ENCODE measurements at regions not wholly inside any gene's neighbourhood (a gene's known extent, or its start where the extent isn't known, plus 50 kb on each side); places are given as distances from the start of the nearest gene placed in this dataset.

DNA sequence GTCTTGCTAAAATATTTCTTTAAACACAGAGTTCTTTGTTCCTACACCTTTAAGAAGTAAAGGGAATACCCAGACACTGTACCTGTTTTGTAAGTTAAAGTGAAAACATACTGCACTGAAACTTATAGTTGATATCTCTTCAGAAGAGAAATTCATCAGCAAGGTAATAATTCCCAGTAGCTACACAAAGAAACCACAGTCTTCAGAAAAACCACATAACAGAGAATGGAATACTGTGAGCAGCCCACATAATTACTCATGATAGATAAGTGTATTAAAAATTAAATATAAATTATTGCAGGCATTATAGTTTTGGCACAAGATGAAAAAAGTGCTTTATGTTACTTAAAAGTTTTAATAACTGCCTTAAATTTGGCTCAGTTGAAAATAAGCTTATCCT, 276.6 kb downstream of the SETD4 start:
- no peak for TF ChIP-seq HOXB13 (CRISPR knock-in tag; IDR thresholded peaks at IDR 0.05; ENCODE audit: low read depth)
- TF ChIP-seq EHF (CRISPR knock-in tag; IDR thresholded peaks at IDR 0.05), result no peak
- no peak for TF ChIP-seq MYC (IDR thresholded peaks at IDR 0.05; ENCODE audit: borderline replicate concordance, low read length)
- TF ChIP-seq RAD21 (conservative IDR thresholded peaks at IDR 0.05 in 1 of 2, IDR thresholded peaks at IDR 0.05 in 1 of 2), result no peak
- no peak for TF ChIP-seq SREBF2 (IDR thresholded peaks at IDR 0.05)
- TF ChIP-seq, protein P1, sequence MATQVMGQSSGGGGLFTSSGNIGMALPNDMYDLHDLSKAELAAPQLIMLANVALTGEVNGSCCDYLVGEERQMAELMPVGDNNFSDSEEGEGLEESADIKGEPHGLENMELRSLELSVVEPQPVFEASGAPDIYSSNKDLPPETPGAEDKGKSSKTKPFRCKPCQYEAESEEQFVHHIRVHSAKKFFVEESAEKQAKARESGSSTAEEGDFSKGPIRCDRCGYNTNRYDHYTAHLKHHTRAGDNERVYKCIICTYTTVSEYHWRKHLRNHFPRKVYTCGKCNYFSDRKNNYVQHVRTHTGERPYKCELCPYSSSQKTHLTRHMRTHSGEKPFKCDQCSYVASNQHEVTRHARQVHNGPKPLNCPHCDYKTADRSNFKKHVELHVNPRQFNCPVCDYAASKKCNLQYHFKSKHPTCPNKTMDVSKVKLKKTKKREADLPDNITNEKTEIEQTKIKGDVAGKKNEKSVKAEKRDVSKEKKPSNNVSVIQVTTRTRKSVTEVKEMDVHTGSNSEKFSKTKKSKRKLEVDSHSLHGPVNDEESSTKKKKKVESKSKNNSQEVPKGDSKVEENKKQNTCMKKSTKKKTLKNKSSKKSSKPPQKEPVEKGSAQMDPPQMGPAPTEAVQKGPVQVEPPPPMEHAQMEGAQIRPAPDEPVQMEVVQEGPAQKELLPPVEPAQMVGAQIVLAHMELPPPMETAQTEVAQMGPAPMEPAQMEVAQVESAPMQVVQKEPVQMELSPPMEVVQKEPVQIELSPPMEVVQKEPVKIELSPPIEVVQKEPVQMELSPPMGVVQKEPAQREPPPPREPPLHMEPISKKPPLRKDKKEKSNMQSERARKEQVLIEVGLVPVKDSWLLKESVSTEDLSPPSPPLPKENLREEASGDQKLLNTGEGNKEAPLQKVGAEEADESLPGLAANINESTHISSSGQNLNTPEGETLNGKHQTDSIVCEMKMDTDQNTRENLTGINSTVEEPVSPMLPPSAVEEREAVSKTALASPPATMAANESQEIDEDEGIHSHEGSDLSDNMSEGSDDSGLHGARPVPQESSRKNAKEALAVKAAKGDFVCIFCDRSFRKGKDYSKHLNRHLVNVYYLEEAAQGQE (IDR thresholded peaks at IDR 0.05), result no peak
- no peak for TF ChIP-seq ESRRA (IDR thresholded peaks at IDR 0.05; ENCODE audit: borderline replicate concordance, low read length)
- TF ChIP-seq, protein P2, sequence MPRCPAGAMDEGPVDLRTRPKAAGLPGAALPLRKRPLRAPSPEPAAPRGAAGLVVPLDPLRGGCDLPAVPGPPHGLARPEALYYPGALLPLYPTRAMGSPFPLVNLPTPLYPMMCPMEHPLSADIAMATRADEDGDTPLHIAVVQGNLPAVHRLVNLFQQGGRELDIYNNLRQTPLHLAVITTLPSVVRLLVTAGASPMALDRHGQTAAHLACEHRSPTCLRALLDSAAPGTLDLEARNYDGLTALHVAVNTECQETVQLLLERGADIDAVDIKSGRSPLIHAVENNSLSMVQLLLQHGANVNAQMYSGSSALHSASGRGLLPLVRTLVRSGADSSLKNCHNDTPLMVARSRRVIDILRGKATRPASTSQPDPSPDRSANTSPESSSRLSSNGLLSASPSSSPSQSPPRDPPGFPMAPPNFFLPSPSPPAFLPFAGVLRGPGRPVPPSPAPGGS (IDR thresholded peaks at IDR 0.05), result no peak
- no peak for TF ChIP-seq HEYL (CRISPR knock-in tag; IDR thresholded peaks at IDR 0.05)
- no peak for TF ChIP-seq CBX2 (IDR thresholded peaks at IDR 0.05; ENCODE audit: borderline replicate concordance, low read depth)
- no peak for TF ChIP-seq KDM1A (IDR thresholded peaks at IDR 0.05; ENCODE audit: low read depth)
- TF ChIP-seq RARB (CRISPR knock-in tag; IDR thresholded peaks at IDR 0.05), result no peak
- no peak for TF ChIP-seq RNF2 (IDR thresholded peaks at IDR 0.05; ENCODE audit: borderline replicate concordance, low read depth)
- no peak for TF ChIP-seq ZFP36 (IDR thresholded peaks at IDR 0.05; ENCODE audit: borderline replicate concordance, partially characterized antibody)
- TF ChIP-seq, protein P3, sequence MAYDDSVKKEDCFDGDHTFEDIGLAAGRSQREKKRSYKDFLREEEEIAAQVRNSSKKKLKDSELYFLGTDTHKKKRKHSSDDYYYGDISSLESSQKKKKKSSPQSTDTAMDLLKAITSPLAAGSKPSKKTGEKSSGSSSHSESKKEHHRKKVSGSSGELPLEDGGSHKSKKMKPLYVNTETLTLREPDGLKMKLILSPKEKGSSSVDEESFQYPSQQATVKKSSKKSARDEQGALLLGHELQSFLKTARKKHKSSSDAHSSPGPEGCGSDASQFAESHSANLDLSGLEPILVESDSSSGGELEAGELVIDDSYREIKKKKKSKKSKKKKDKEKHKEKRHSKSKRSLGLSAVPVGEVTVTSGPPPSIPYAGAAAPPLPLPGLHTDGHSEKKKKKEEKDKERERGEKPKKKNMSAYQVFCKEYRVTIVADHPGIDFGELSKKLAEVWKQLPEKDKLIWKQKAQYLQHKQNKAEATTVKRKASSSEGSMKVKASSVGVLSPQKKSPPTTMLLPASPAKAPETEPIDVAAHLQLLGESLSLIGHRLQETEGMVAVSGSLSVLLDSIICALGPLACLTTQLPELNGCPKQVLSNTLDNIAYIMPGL (CRISPR knock-in tag; IDR thresholded peaks at IDR 0.05; ENCODE audit: borderline replicate concordance), result no peak
- TF ChIP-seq, protein P4, sequence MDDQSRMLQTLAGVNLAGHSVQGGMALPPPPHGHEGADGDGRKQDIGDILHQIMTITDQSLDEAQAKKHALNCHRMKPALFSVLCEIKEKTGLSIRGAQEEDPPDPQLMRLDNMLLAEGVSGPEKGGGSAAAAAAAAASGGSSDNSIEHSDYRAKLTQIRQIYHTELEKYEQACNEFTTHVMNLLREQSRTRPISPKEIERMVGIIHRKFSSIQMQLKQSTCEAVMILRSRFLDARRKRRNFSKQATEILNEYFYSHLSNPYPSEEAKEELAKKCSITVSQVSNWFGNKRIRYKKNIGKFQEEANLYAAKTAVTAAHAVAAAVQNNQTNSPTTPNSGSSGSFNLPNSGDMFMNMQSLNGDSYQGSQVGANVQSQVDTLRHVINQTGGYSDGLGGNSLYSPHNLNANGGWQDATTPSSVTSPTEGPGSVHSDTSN (IDR thresholded peaks at IDR 0.05), result no peak
- TF ChIP-seq, protein P5, sequence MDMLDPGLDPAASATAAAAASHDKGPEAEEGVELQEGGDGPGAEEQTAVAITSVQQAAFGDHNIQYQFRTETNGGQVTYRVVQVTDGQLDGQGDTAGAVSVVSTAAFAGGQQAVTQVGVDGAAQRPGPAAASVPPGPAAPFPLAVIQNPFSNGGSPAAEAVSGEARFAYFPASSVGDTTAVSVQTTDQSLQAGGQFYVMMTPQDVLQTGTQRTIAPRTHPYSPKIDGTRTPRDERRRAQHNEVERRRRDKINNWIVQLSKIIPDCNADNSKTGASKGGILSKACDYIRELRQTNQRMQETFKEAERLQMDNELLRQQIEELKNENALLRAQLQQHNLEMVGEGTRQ (IDR thresholded peaks at IDR 0.05), result no peak
- ATAC-seq (no peak), FAIRE-seq (no peak), DNase-seq (ENCODE audit: low read depth in 1 of 2, low spot score in 1 of 2) (no peak)
- ChIA-PET POLR2A (no interaction called here), CTCF (no interaction called here)
- no peak overlapping the region for H3K27ac ChIP-seq
- H3K4me2 ChIP-seq, result no peak overlapping the region
- no peak overlapping the region for H3K4me3 ChIP-seq
- H3K4me1 ChIP-seq, result no peaks in the 10 kb centered on the region
- no peaks in the 10 kb centered on the region for H3K9me3 ChIP-seq

DNA sequence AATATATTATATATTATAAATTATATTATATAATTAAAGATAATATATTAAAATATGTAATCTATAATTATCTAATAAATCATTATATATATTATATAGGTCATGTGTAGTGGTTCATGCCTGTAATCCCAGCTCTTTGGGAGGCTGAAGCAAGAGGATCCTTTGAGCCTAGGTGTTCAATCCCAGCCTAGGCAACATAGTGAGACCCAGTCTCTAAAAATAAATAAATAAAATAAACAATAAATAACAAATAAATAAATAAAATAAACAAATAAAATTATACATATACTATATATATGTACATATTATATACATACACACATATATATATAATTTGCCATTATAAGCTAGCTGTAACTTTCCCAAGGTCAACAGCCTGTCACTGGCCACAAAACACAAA, 277.7 kb downstream of the SETD4 start:
- ChIA-PET POLR2A (no interaction called here), CTCF (no interaction called here)
- FAIRE-seq, result no peak
- TF ChIP-seq FOXS1 (CRISPR knock-in tag; IDR thresholded peaks at IDR 0.05) (no peak), MAZ (IDR thresholded peaks at IDR 0.05; ENCODE audit: borderline replicate concordance, low read depth, low read length) (no peak)
- no peaks in the 10 kb centered on the region for H3K4me1 ChIP-seq
- no peak for ATAC-seq
- H3K9me3 ChIP-seq, result no peaks in the 10 kb centered on the region
- no peak for DNase-seq (ENCODE audit: low read depth in 1 of 2, low spot score in 1 of 2)
- no peak overlapping the region for H3K27ac ChIP-seq
- no peak overlapping the region for H3K4me2 ChIP-seq
- no peak overlapping the region for H3K4me3 ChIP-seq

All from A549 (cell line).